Adrenal gland (tissue), 9 donors: ENCODE measurements at regions not wholly inside any gene's neighbourhood (a gene's known extent, or its start where the extent isn't known, plus 50 kb on each side); places are given as distances from the start of the nearest gene placed in this dataset.

Experiments used
- DNase-seq, 7 donors: peaks; one replicate each; pipeline ENCODE4 v3.0.0-alpha.2; 2019 to 2020
- H3K27ac ChIP-seq, 5 donors: fragments of 200-600 bp; sonication (generic) in 4 of 5; 1 replicate in 3 of 5; 2 replicates in 2 of 5; pipeline versions ENCODE4 v1.5.1 to v1.8.0; 2016 to 2020; ENCODE audit warnings: mild to moderate bottlenecking in 1 of 5
- H3K27me3 ChIP-seq: fragments of 200-600 bp; 2 replicates; pipeline ENCODE4 v1.8.0; 2021
- H3K36me3 ChIP-seq, 2 donors: fragments of 200-600 bp; replicated peaks in 1 of 2; 1 replicate in 1 of 2; 2 replicates in 1 of 2; pipeline versions ENCODE4 v1.5.1 to v1.8.0; 2018 to 2022
- H3K4me1 ChIP-seq, 2 donors: fragments of 200-600 bp; replicated peaks in 1 of 2; 1 replicate in 1 of 2; 2 replicates in 1 of 2; pipeline versions ENCODE4 v1.5.1 to v1.8.0; 2018 to 2021
- H3K4me3 ChIP-seq, 4 donors: fragments of 200-600 bp; sonication (generic) in 3 of 4; one replicate each; pipeline ENCODE4 v1.5.1; 2016 to 2018
- H3K9me3 ChIP-seq, 3 donors: fragments of 200-600 bp; sonication (generic) in 1 of 3; replicated peaks in 1 of 3; 1 replicate in 2 of 3; 2 replicates in 1 of 3; pipeline versions ENCODE4 v1.5.1 to v1.8.0; 2016 to 2021
- POLR2A ChIP-seq, 2 donors: fragments of 450-650 bp; IDR thresholded peaks; one replicate each; pipeline ENCODE4 v1.6.1; 2017; ENCODE audit warnings: antibody characterized with exemption in 2 of 2, mild to moderate bottlenecking in 2 of 2, moderate library complexity in 1 of 2
- WGBS, 4 donors: extraction: QIAGEN DNeasy Blood & Tissue Kit in 2 of 4; methylation state at CpG; one replicate each; pipeline versions ENCODE4 v1.1.5 to v1.1.7; 2013 to 2017; 5-methylcytosine and 5-hydroxymethylcytosine counted together
- intact Hi-C, 2 donors: fragments of 100-400 bp; cut with DNase I; formaldehyde crosslinking; loops; one replicate each; pipeline versions ENCODE4 v1.14.1 to v1.15.0; 2022 to 2023
- TF ChIP-seq, protein P1 (sequence below), 6 experiments: fragments of 450-650 bp in 4 of 6; fragments of 200-600 bp in 2 of 6; sonication (generic) in 1 of 6; IDR thresholded peaks; 1 replicate in 5 of 6; 2 replicates in 1 of 6; pipeline versions ENCODE4 v1.5.1 to v1.8.0; 2016 to 2021; ENCODE audit warnings: antibody characterized with exemption in 6 of 6, mild to moderate bottlenecking in 2 of 6, moderate library complexity in 1 of 6
- donor health status: healthy with polysubstance abuse.
- donor health status: Bipolar disorder and iron deficiency.
- donor health status: DM: yes; HTN: yes; CAD: no.
- donor health status: DM: no; HTN: no; CAD: no.
- donor health status: DM: no; HTN: no; CAD: no.

DNA sequence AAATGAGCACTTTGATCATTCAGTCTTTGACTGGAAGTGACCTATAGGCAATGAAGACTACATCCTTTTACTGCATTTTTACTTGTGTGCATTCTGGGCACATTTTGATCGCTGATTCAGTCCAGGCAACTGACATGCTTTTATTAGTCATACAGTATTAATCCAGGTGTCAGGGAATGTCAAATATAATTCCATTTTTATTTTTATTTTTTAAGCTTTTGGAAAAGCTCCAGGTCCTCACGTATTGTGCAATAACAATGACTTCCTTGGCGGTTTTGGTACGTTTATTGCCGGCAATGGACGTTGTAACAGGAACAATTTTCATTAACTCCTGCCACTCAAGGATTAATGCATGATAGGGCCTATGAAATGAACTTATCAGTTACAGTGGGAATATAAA lies 302.6 kb upstream of the PTBP2 start:
- Histone ChIP-seq H3K4me3 (no peak overlapping the region), H3K27ac (no peak overlapping the region), H3K9me3 (no peaks in the 10 kb centered on the region), H3K27me3 (no peaks in the 10 kb centered on the region), H3K4me1 (no peaks in the 10 kb centered on the region), H3K36me3 (no peaks in the 10 kb centered on the region)
- TF ChIP-seq, protein P1, sequence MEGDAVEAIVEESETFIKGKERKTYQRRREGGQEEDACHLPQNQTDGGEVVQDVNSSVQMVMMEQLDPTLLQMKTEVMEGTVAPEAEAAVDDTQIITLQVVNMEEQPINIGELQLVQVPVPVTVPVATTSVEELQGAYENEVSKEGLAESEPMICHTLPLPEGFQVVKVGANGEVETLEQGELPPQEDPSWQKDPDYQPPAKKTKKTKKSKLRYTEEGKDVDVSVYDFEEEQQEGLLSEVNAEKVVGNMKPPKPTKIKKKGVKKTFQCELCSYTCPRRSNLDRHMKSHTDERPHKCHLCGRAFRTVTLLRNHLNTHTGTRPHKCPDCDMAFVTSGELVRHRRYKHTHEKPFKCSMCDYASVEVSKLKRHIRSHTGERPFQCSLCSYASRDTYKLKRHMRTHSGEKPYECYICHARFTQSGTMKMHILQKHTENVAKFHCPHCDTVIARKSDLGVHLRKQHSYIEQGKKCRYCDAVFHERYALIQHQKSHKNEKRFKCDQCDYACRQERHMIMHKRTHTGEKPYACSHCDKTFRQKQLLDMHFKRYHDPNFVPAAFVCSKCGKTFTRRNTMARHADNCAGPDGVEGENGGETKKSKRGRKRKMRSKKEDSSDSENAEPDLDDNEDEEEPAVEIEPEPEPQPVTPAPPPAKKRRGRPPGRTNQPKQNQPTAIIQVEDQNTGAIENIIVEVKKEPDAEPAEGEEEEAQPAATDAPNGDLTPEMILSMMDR (IDR thresholded peaks at IDR 0.05), result no peak
- TF ChIP-seq POLR2A (IDR thresholded peaks at IDR 0.05), result no peak
- 65 to 70% (median 69%) methylated on average over 6 of the region's 6 CpGs for WGBS, 4 donors
- intact Hi-C loops, result no loop called here
- no peak for DNase-seq

DNA sequence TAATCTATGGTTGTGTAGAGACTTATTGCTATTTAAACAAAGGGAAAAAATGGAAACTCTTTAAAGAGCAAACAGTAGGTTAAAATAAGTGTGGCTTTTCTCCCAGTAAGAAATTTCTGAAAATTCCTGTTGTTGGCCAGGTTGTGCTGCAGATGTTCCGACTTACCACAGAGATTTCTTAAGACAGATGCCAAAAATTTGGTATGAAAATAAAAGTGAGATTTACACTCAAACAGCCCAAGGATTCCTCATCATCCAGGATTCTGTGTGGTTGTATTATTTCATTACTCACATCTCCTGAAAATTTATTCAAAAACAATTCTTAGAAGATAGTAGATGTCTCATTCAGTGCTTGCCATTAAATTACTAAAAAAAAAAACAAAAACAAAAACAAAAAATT lies 296.7 kb upstream of the PTBP2 start:
- no peaks in the 10 kb centered on the region for H3K4me1 ChIP-seq
- H3K36me3 ChIP-seq, result no peaks in the 10 kb centered on the region
- intact Hi-C loops, result no loop called here
- 69 to 92% (median 73%) methylated on average over 1 of the region's 1 CpG for WGBS, 4 donors
- no peaks in the 10 kb centered on the region for H3K27me3 ChIP-seq
- DNase-seq, result no peak
- TF ChIP-seq, protein P1 (IDR thresholded peaks at IDR 0.05), result no peak
- TF ChIP-seq POLR2A (IDR thresholded peaks at IDR 0.05), result no peak
- no peak overlapping the region for H3K4me3 ChIP-seq
- no peak overlapping the region for H3K27ac ChIP-seq
- peaks cover 0 to 5% (median 0%) of the 10 kb centered on the region in 3 donors for H3K9me3 ChIP-seq

DNA sequence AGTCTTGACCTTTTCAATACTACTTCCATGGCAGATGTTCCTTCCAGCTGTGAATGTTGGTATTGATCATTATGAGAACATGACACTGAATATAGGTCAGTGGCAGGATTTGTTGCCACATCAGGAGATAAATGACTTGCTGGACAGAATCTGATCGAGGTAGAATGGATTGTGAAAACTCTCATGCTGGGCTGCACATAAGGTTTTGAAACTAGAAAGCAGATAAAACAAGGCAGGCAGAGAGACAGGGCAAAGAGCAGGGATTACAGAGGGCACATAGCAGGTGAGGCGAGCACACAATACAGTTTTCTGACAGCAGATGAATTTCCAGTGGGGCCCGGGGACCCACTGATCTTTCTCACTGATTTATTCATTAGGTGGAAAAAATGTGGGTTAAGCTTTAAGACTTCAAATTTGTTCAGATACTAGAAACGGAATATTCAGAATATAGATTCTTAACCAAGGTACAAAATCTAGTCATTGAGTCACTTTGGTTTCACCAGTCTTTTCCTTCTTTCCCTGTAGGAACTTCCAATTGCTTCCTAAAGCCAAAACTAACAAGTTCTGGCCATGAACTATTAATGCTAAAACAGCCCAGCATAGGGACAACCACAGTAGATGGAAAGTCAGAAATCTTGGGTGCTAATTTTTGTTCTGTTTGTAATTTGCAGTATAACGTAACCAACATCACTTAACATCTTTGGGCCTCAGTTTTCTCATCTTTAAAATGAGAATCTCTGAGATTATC lies 296.0 kb upstream of the PTBP2 start:
- no peak overlapping the region for H3K4me3 ChIP-seq
- H3K27me3 ChIP-seq, result no peaks in the 10 kb centered on the region
- no peaks in the 10 kb centered on the region for H3K36me3 ChIP-seq
- no peak for DNase-seq
- TF ChIP-seq, protein P1 (IDR thresholded peaks at IDR 0.05), result no peak
- TF ChIP-seq POLR2A (IDR thresholded peaks at IDR 0.05), result no peak
- H3K9me3 ChIP-seq, result peaks cover 0 to 5% (median 0%) of the 10 kb centered on the region in 3 donors
- 62 to 78% (median 75%) methylated on average over 5 of the region's 5 CpGs for WGBS, 4 donors
- H3K4me1 ChIP-seq, result no peaks in the 10 kb centered on the region
- intact Hi-C loops, result no loop called here
- H3K27ac ChIP-seq, result no peak overlapping the region

DNA sequence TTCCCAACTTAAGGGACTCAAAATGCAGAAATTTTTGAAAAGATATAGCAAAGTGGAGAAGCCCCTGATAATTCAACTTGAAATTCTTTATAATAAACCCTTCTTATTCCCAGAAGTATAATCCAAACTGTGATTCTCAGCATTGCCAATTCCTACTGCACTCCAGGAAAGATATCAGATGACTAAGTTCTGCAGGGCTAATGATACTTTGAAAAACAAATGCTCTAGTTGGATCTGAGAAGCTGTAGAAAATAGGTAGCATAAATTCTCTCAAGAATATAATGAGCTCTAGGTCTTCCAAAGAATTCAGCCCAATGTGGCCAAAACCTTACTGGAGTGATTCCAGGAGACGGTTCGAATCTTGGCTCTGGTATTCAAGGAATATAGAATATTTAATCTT lies 294.0 kb upstream of the PTBP2 start:
- 71 to 95% (median 78%) methylated on average over 2 of the region's 2 CpGs for WGBS, 4 donors
- H3K27ac ChIP-seq, result no peak overlapping the region
- H3K4me1 ChIP-seq, result no peaks in the 10 kb centered on the region
- peaks cover 0 to 5% (median 0%) of the 10 kb centered on the region in 3 donors for H3K9me3 ChIP-seq
- intact Hi-C loops, result no loop called here
- DNase-seq, result no peak
- no peak overlapping the region for H3K4me3 ChIP-seq
- no peaks in the 10 kb centered on the region for H3K27me3 ChIP-seq
- TF ChIP-seq, protein P1 (IDR thresholded peaks at IDR 0.05), result no peak
- no peak for TF ChIP-seq POLR2A (IDR thresholded peaks at IDR 0.05)
- H3K36me3 ChIP-seq, result no peaks in the 10 kb centered on the region
